ENCODE measurements at regions not wholly inside any gene's neighbourhood (a gene's known extent, or its start where the extent isn't known, plus 50 kb on each side); places are given as distances from the start of the nearest gene placed in this dataset.

- TF ChIP-seq CTCF (IDR thresholded peaks at IDR 0.05), result no peak
- ATAC-seq (ENCODE audit: low FRiP score) (no peak), DNase-seq (ENCODE audit: low spot score) (no peak)
Measured at GRCh38 chr5:18944771-18945170, 1043.2 kb downstream of the CDH18 start.

- TF ChIP-seq CTCF (IDR thresholded peaks at IDR 0.05), result no peak
- ATAC-seq (ENCODE audit: low FRiP score) (no peak), DNase-seq (ENCODE audit: low spot score) (no peak)
Measured at GRCh38 chr5:18954239-18954638, 1033.8 kb downstream of the CDH18 start.

- ATAC-seq (ENCODE audit: low FRiP score), result no peak
- DNase-seq (ENCODE audit: low spot score), result no peak
- no peak for TF ChIP-seq CTCF (IDR thresholded peaks at IDR 0.05)
Measured at GRCh38 chr5:18959535-18959934, 1028.5 kb downstream of the CDH18 start.

GRCh38 chr5:18961234-18961633 is 1026.8 kb downstream of the CDH18 start:
- no peak for TF ChIP-seq CTCF (IDR thresholded peaks at IDR 0.05)
- ATAC-seq (ENCODE audit: low FRiP score), result no peak
- no peak for DNase-seq (ENCODE audit: low spot score)

- no peak for DNase-seq (ENCODE audit: low spot score)
- TF ChIP-seq CTCF (IDR thresholded peaks at IDR 0.05), result no peak
- ATAC-seq (ENCODE audit: low FRiP score), result no peak
Measured at GRCh38 chr5:18965893-18966292, 1022.1 kb downstream of the CDH18 start.

- no peak for ATAC-seq (ENCODE audit: low FRiP score)
- no peak for TF ChIP-seq CTCF (IDR thresholded peaks at IDR 0.05)
- no peak for DNase-seq (ENCODE audit: low spot score)
Measured at GRCh38 chr5:18967637-18968036, 1020.4 kb downstream of the CDH18 start.

GRCh38 chr5:18968966-18969365 is 1019.0 kb downstream of the CDH18 start:
- TF ChIP-seq CTCF (IDR thresholded peaks at IDR 0.05), result no peak
- no peak for ATAC-seq (ENCODE audit: low FRiP score)
- DNase-seq (ENCODE audit: low spot score), result no peak

Measured in omental fat pad (tissue), 3 donors.